Osteocyte (in vitro differentiated cells): ENCODE measurements at regions not wholly inside any gene's neighbourhood (a gene's known extent, or its start where the extent isn't known, plus 50 kb on each side); places are given as distances from the start of the nearest gene placed in this dataset.

Experiments
- DNase-seq: peaks from one replicate; pipeline ENCODE4 v3.0.0; 2021; ENCODE audit warnings: mixed read lengths; ENCODE audit not compliant: unreplicated experiment; ENCODE audit errors: extremely low spot score
- H3K27ac Mint-ChIP-seq: one replicate; pipeline ENCODE4 v1.8.0; 2021; ENCODE audit warnings: mild to moderate bottlenecking, mixed read lengths; ENCODE audit not compliant: unreplicated experiment
- H3K27me3 Mint-ChIP-seq: one replicate; pipeline ENCODE4 v1.8.0; 2021; ENCODE audit warnings: mixed read lengths; ENCODE audit not compliant: unreplicated experiment
- H3K36me3 Mint-ChIP-seq: one replicate; pipeline ENCODE4 v1.8.0; 2021; ENCODE audit warnings: mixed read lengths; ENCODE audit not compliant: unreplicated experiment
- H3K4me1 Mint-ChIP-seq: one replicate; pipeline ENCODE4 v1.8.0; 2021; ENCODE audit warnings: mixed read lengths; ENCODE audit not compliant: unreplicated experiment
- H3K4me3 Mint-ChIP-seq: one replicate; pipeline ENCODE4 v1.8.0; 2021; ENCODE audit warnings: mild to moderate bottlenecking, moderate library complexity, mixed read lengths; ENCODE audit not compliant: unreplicated experiment
- H3K9me3 Mint-ChIP-seq: one replicate; pipeline ENCODE4 v1.8.0; 2021; ENCODE audit warnings: mixed read lengths; ENCODE audit not compliant: unreplicated experiment
- CTCF ChIP-seq: fragments of 200-600 bp; sonication (generic); IDR thresholded peaks from 2 replicates; pipeline ENCODE4 v1.5.0; 2021; ENCODE audit warnings: antibody characterized with exemption, mild to moderate bottlenecking, moderate library complexity

- H3K9me3 Mint-ChIP-seq, result no peaks in the 10 kb centered on the region
- TF ChIP-seq CTCF, result no peak
- no peak overlapping the region for H3K4me3 Mint-ChIP-seq
- peaks cover 2% of the 10 kb centered on the region for H3K27me3 Mint-ChIP-seq
- no peak overlapping the region for H3K27ac Mint-ChIP-seq
- DNase-seq, result no peak
- H3K4me1 Mint-ChIP-seq, result no peaks in the 10 kb centered on the region
- no peaks in the 10 kb centered on the region for H3K36me3 Mint-ChIP-seq
Measured at GRCh38 chr9:81202292-81202691, 487.1 kb downstream of the TLE1 start.

GRCh38 chr9:81195206-81195605 lies 494.1 kb downstream of the TLE1 start:
- no peaks in the 10 kb centered on the region for H3K27me3 Mint-ChIP-seq
- H3K36me3 Mint-ChIP-seq, result peaks cover 10% of the 10 kb centered on the region
- H3K27ac Mint-ChIP-seq, result no peak overlapping the region
- peaks cover 8% of the 10 kb centered on the region for H3K4me1 Mint-ChIP-seq
- H3K9me3 Mint-ChIP-seq, result peaks cover 20% of the 10 kb centered on the region
- no peak for TF ChIP-seq CTCF
- H3K4me3 Mint-ChIP-seq, result no peak overlapping the region
- no peak for DNase-seq

GRCh38 chr9:81193362-81194339 lies 495.7 kb downstream of the TLE1 start:
- Mint-ChIP-seq H3K36me3 (peaks cover 10% of the 10 kb centered on the region), H3K4me1 (peaks cover 8% of the 10 kb centered on the region), H3K9me3 (peaks cover 20% of the 10 kb centered on the region), H3K27me3 (no peaks in the 10 kb centered on the region), H3K27ac (no peak overlapping the region), H3K4me3 (no peak overlapping the region)
- no peak for DNase-seq
- no peak for TF ChIP-seq CTCF

DNA sequence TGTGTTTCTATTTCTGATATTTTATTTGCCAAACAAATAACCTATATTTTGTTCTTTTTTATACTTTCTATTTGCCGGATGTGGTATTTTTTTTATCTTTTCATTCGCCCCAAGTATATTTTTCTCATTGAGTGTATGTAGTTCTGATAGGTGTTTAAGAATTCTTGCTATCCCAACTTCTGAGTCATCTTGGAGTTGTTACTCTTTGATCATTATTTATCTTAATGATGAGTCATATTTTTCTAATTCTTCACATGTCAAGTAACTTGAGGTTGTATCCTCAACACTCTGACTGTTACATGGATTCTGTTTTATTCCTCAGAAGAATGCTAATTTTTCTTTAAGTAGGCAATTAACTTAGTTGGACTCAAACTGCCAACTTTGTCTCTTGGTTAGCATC lies 498.1 kb downstream of the TLE1 start:
- H3K4me3 Mint-ChIP-seq, result no peak overlapping the region
- no peak for DNase-seq
- TF ChIP-seq CTCF, result no peak
- H3K27ac Mint-ChIP-seq, result no peak overlapping the region
- H3K4me1 Mint-ChIP-seq, result peaks cover 8% of the 10 kb centered on the region
- H3K27me3 Mint-ChIP-seq, result no peaks in the 10 kb centered on the region
- peaks cover 10% of the 10 kb centered on the region for H3K36me3 Mint-ChIP-seq
- peaks cover 20% of the 10 kb centered on the region for H3K9me3 Mint-ChIP-seq

- Mint-ChIP-seq H3K4me3 (no peak overlapping the region), H3K9me3 (peaks cover 20% of the 10 kb centered on the region), H3K36me3 (peaks cover 10% of the 10 kb centered on the region), H3K4me1 (peaks cover 8% of the 10 kb centered on the region), H3K27ac (no peak overlapping the region), H3K27me3 (no peaks in the 10 kb centered on the region)
- TF ChIP-seq CTCF, result no peak
- no peak for DNase-seq
Measured at GRCh38 chr9:81190659-81191058, 498.7 kb downstream of the TLE1 start.
